ENCODE measurements at regions not wholly inside any gene's neighbourhood (a gene's known extent, or its start where the extent isn't known, plus 50 kb on each side); places are given as distances from the start of the nearest gene placed in this dataset.

DNA sequence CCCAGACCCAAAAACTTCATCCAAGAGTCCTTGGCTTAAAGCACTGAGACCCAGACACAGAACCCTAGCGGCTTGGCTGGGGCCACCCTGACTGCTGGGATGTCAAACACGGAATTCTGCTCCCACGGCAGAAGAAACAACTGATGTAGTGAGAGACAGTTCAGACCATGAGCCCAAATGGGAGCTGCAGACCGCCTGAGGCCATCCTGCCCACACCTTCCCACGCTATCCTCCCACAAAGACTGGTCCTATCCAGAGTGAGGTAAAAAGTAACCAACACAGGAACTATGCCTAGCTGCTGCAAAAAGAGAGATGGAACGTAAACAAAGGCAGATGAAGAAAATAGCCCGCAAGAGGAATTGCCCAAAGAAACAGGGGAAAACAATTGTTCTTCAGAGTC lies 203.3 kb downstream of the PTPRU start:
- Histone ChIP-seq H3K36me3 (ENCODE audit: insufficient read depth) (no peaks in the 10 kb centered on the region), H2AFZ (ENCODE audit: low read depth) (no peak overlapping the region), H4K20me1 (ENCODE audit: insufficient read depth) (no peaks in the 10 kb centered on the region), H3K9ac (no peak overlapping the region), H3K79me2 (ENCODE audit: insufficient read depth, low read depth) (no peaks in the 10 kb centered on the region), H3K27me3 (ENCODE audit: insufficient read depth, low read depth) (peaks cover 38% of the 10 kb centered on the region; the same call in 1 of the 2 replicates), H3K4me3 (IDR thresholded peaks at IDR 0.05; ENCODE audit: insufficient read depth, low read depth, low read length) (no peak overlapping the region), H3K4me2 (no peak overlapping the region), H3K4me1 (ENCODE audit: low read depth, poor library complexity, severe bottlenecking) (no peaks in the 10 kb centered on the region), H3K27ac (no peak overlapping the region)
- TF ChIP-seq, protein P1, sequence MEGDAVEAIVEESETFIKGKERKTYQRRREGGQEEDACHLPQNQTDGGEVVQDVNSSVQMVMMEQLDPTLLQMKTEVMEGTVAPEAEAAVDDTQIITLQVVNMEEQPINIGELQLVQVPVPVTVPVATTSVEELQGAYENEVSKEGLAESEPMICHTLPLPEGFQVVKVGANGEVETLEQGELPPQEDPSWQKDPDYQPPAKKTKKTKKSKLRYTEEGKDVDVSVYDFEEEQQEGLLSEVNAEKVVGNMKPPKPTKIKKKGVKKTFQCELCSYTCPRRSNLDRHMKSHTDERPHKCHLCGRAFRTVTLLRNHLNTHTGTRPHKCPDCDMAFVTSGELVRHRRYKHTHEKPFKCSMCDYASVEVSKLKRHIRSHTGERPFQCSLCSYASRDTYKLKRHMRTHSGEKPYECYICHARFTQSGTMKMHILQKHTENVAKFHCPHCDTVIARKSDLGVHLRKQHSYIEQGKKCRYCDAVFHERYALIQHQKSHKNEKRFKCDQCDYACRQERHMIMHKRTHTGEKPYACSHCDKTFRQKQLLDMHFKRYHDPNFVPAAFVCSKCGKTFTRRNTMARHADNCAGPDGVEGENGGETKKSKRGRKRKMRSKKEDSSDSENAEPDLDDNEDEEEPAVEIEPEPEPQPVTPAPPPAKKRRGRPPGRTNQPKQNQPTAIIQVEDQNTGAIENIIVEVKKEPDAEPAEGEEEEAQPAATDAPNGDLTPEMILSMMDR (conservative IDR thresholded peaks at IDR 0.05; ENCODE audit: low read depth, low read length), result no peak

DNA sequence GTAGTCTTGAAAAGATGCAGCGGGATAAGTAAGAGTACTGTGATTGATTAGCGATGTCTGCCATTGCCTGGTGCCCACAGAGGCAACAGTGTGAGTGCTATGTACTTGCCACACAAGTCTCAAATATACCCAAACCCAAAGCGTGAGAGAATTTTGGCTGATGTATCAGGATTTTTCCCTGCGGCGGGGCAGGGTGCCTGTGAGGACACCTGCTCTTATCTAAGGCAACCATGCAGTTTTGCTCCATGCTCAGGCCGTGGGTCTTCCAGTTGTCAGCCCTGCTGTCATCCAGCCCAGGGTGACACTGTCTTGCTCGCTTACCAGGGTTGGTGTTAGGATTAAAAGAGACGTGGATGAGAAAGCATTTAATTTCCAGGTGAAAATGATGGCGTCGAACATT lies 202.7 kb downstream of the PTPRU start:
- H3K9ac ChIP-seq, result no peak overlapping the region
- H3K4me3 ChIP-seq (IDR thresholded peaks at IDR 0.05; ENCODE audit: insufficient read depth, low read depth, low read length), result no peak overlapping the region
- H3K36me3 ChIP-seq (ENCODE audit: insufficient read depth), result no peaks in the 10 kb centered on the region
- H3K79me2 ChIP-seq (ENCODE audit: insufficient read depth, low read depth), result no peaks in the 10 kb centered on the region
- peaks cover 38% of the 10 kb centered on the region; the same call in 1 of the 2 replicates for H3K27me3 ChIP-seq (ENCODE audit: insufficient read depth, low read depth)
- H3K4me1 ChIP-seq (ENCODE audit: low read depth, poor library complexity, severe bottlenecking), result no peaks in the 10 kb centered on the region
- TF ChIP-seq, protein P1 (conservative IDR thresholded peaks at IDR 0.05; ENCODE audit: low read depth, low read length), result no peak
- no peak overlapping the region for H2AFZ ChIP-seq (ENCODE audit: low read depth)
- no peak overlapping the region for H3K27ac ChIP-seq
- no peaks in the 10 kb centered on the region for H4K20me1 ChIP-seq (ENCODE audit: insufficient read depth)
- H3K4me2 ChIP-seq, result no peak overlapping the region

DNA sequence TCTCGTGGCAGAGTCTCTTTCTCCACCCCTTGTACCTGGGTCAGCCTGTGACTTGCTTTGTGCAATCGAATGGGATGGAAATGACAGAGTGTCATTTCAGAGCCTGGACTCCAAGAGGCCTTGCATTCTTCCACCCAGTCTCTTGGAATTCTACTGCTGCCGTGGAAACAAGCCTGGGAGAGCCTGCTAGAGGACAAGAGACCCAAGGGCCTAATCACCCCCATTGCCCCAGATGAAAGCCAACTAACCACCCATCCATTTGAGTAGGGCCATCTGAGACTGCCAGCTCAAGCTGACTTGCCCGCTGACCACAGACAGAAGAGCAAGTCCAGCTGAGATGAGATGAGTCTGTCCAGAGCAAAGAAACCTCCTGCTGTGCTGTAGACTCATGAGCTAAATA lies 201.6 kb downstream of the PTPRU start:
- Histone ChIP-seq H3K4me1 (ENCODE audit: low read depth, poor library complexity, severe bottlenecking) (no peaks in the 10 kb centered on the region), H3K4me3 (IDR thresholded peaks at IDR 0.05; ENCODE audit: insufficient read depth, low read depth, low read length) (no peak overlapping the region), H3K27ac (no peak overlapping the region), H3K4me2 (no peak overlapping the region), H3K9ac (no peak overlapping the region), H3K36me3 (ENCODE audit: insufficient read depth) (no peaks in the 10 kb centered on the region), H3K79me2 (ENCODE audit: insufficient read depth, low read depth) (no peaks in the 10 kb centered on the region), H4K20me1 (ENCODE audit: insufficient read depth) (no peaks in the 10 kb centered on the region), H3K27me3 (ENCODE audit: insufficient read depth, low read depth) (peaks cover 37% of the 10 kb centered on the region; the same call in 1 of the 2 replicates), H2AFZ (ENCODE audit: low read depth) (no peak overlapping the region)
- TF ChIP-seq, protein P1 (conservative IDR thresholded peaks at IDR 0.05; ENCODE audit: low read depth, low read length), result no peak

DNA sequence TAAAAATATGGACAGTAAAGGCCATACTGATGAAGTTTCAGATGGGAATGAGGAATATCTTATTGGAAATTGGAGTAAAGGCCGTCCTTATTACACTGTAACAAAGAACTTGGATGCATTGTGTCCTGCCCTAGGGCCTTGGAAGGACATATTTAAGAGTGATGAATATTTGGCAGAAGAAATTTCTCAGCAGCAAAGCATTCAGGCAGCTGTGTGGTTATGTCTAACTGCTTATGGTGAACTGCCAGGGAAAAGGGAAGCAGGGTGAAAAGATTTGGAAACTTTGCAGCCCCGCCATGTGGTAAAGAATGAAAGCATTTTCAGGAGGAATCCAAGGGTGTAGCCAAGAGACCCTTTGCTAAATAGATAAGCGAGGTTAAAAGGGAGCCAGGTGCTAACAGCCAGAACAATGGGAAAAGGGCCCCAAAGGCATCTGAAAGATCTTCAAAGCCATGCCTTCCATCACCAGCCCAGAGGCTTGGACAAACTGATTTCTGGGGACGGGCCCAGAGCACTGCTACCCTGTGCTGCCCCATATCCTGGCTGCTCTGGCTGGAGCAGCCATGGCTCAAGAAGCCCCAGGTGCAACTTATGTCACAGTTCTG lies 200.0 kb downstream of the PTPRU start:
- no peak overlapping the region for H2AFZ ChIP-seq (ENCODE audit: low read depth)
- no peaks in the 10 kb centered on the region for H3K36me3 ChIP-seq (ENCODE audit: insufficient read depth)
- H3K79me2 ChIP-seq (ENCODE audit: insufficient read depth, low read depth), result no peaks in the 10 kb centered on the region
- TF ChIP-seq, protein P1 (conservative IDR thresholded peaks at IDR 0.05; ENCODE audit: low read depth, low read length), result no peak
- H3K4me1 ChIP-seq (ENCODE audit: low read depth, poor library complexity, severe bottlenecking), result no peaks in the 10 kb centered on the region
- no peak overlapping the region for H3K9ac ChIP-seq
- H4K20me1 ChIP-seq (ENCODE audit: insufficient read depth), result no peaks in the 10 kb centered on the region
- no peak overlapping the region for H3K4me3 ChIP-seq (IDR thresholded peaks at IDR 0.05; ENCODE audit: insufficient read depth, low read depth, low read length)
- peaks cover 34% of the 10 kb centered on the region; the same call in 1 of the 2 replicates for H3K27me3 ChIP-seq (ENCODE audit: insufficient read depth, low read depth)
- no peak overlapping the region for H3K27ac ChIP-seq
- H3K4me2 ChIP-seq, result no peak overlapping the region

Measured in KMS-11 (cell line).